ENCODE measurements at regions not wholly inside any gene's neighbourhood (a gene's known extent, or its start where the extent isn't known, plus 50 kb on each side); places are given as distances from the start of the nearest gene placed in this dataset.
"Not testable (repeated sequence)": the region's sequence is repeated elsewhere in the genome, so short reads cannot be mapped to it uniquely, and the experiment has no call there.

DNA sequence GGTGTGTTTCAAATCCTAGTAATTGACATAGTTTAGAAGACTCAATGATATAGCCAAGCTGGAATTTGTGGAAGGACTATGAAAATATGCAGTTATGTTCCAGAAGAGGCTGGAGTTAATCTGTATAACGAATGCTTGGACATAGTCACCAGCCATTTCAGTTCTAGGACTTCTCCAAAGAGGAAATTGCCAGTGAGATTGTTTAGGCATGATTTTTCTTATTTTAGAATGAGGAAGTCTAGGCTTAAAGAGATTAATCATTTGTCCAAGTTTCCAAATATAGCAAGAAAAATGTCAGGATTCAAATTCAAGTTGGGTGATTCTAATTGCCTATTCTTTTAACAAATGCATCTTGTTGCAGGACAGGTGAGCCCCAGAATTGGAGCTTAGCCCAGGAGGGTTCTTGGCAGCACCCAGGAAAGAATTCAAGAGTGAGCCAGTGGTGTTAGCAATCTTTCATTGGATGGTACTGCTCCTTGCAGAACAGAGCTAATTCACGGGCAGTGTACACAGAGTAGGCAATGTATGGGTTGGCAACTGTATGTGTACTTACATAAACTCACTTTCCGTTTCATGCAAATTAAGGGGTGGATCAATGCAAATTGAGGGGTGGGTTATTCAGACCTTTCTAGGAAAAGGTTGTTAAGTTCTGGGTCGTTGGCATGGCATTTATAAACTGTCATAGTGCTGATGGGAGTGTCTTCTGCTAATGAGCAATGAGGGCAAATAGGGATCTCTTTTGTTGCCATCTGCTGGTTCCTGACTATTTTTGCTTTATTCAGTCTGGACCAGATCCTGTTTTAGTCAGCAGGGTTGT lies 763.1 kb upstream of the SLITRK1 start:
- no peak for DNase-seq

DNA sequence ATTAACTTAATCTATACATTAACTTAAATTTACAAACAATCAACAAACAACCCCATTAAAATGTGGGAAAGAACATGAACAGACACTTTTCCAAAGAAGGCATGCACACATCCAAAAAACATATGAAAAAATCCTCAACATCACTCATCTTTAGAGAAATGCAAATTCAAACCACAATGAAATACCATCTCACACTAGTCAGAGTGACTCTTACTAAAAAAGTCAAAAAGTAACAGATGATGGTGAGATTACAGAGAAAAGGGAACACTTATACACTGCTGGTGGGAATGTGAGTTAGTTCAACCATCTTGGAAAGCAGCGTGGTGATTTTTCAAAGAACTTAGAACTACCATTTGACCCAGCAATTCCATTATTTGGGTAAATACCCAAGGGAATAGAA lies 759.2 kb upstream of the SLITRK1 start:
- DNase-seq, result no peak

DNA sequence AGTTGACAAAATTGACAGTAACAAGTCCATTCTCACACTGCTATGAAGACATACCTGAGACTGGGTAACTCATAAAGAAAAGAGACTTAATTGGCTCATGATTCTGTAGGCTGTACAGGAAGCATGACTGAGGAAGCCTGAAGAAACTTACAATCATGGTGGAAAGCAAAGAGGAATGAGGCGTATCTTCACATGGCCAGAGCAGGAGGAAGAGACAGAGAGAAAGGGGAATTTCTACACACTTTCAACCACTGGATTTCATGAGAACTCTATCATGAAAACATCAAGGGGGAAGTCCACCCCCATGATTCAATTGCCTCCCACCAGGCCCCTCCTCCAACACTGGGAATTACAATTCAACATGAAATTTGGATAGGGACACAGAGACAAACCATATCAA lies 758.4 kb upstream of the SLITRK1 start:
- no peak for DNase-seq

DNA sequence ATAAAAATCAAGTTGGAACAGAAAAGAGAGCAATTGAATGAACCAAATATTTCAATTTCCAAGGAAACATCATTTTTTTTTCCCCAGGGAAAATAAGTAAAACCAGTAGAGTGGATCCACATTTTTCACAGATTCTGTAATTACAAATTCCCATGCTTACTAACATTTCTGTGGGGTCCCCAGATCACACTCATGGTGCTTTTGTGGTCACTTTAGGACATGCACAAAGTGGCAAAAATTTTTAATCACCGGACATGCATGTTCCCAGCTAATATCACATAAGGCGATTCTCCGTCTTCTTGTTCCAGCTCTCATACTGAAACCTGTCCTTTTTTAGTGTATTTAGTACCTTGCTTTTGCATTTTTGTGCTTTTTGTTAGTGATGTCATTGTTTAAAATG lies 748.2 kb upstream of the SLITRK1 start:
- no peak for DNase-seq

DNA sequence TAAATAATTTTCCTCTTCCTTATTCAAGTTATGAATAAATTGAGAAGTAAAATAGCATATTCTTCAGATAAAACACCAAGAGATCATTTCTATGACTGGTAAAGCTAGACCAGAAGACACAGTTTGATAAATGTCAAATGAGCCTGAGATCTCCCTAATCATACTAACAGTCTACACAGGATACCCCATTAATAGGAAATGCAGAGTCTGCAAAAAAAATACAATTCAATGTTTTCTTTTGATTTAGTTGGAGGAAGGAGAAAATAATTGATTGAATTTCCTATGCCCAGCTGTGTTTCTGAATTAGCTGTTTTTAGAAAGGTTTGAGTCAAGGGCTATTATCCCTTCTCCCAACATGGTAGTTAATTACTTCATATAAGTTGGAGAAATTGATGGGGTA lies 734.6 kb upstream of the SLITRK1 start:
- DNase-seq, result no peak

DNA sequence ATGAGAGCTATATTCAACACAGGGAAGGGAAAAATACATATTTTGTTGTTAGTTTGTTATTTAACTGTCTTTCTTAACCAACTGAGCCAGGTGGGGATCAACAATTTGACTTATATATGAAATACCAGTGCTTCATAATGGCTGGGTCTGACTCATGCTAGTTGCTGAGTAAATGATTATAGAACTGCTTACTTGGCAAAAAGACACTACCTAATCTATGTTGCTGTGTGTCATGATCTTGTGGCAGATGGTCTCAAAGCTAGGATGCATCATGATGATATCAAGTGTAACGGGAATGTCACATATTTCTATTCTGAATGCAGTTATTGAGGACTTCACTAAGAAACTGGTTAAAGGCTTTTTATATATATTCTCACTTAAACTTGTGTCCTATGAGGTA lies 727.4 kb upstream of the SLITRK1 start:
- DNase-seq, result no peak

DNA sequence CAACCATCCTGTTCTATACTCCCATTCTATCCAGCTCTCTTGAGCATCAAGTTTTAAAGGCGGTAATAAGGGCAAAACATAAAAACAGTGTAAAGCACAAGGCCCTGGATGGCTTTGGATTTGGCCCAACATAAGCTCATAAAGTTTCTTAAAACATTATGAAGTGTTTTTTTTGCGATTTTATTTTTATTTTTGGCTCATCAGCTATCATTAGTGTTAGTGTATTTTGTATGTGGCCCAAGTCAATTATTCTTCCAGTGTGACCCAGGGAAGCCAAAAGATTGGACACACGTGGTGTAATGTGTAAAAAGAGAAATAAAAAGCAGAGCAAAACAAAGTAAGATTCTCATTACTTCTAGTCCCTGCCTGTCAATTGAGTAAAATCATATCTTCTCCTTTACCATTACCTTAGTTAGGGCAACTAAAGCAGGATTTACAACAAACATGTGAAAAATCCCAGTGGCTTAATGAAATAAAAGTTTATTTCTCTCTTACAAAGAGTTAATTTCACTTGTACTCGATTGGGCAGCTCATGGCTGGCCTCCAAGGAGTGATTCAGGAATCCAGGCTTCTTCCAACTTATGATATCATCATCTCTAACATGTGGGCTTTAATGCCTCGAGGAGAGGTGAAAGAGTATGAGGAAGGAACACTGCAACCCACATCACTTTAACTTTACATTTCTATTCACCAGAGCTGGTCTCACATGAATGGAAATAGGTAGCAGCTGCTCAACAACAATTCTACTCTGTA lies 725.2 kb upstream of the SLITRK1 start:
- no peak for DNase-seq

DNA sequence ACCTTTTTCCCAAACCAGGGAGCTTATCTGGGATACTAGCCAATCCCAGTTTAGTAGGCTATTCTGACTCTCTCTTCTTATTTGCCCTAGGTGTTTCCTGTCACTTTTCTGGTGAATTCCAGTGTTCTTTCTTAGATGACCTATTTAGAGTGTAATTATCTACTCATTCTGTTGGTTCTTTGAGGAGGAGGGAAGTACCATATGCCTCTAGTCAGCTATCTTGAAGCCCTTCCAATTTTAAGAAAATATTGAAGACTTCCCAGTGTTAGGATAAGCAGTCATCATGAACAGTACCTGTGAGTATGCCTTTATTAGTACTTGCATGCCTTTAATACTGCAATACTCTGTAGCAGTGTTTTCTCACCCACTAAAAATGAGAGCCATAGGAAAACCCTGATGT lies 724.3 kb upstream of the SLITRK1 start:
- no peak for DNase-seq

DNA sequence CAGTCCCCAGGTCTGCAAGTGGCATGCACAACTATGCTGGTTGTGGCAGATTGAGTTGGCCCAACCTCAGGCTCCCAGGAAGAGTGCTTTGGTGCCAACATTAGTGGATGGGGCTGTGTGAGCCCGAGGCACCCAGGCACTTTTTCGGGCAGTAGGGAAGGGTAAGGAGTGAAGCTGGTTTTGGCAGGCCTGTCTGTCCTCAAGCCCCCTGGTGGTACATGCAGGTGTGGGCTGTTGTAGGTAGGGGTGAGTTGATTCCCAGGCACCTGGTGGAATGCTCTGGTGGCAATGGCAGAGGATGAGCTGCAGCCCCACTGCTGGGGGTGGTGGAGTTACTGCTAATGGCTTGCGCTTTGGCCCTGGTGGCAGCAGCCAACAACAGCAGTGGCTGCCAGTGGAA lies 723.7 kb upstream of the SLITRK1 start:
- no peak for DNase-seq

DNA sequence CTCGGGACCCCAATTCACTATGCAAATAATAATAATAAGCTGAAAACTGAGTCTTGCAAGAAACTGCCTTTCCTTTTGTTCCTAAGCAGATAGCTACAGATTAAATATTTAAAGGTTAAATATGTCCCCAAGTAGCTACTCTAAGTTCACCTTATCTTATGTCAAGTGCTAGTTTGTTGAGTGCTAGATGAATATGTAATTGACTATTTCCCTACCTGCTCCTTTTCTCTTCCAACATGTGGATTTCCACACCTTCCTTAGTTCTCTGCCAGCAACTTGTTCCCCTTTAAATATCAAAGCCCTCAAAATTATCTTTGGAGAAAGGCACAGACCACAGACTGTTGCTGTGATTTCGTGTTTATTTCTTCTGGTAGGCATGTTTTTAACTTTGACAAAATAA lies 709.2 kb upstream of the SLITRK1 start:
- no peak for DNase-seq

DNA sequence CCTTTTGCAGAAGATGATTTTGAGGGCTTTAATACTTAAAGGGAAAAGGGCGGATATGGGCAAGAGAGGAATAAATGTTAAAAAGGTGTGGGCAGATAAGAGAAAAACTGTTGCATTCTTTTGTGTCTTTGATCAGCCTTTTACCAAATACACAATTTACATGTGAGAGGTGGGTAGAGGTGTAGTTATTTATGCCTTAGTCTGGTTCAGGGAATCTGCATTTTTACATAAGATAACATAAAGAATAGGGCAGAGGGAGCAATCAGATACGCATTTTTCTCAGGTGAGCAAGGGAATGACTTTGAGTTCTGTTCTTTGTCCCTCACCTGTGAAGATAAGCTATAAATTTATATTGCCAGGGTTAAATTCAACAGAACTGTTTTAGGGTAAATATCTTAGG lies 708.4 kb upstream of the SLITRK1 start:
- no peak for DNase-seq

DNA sequence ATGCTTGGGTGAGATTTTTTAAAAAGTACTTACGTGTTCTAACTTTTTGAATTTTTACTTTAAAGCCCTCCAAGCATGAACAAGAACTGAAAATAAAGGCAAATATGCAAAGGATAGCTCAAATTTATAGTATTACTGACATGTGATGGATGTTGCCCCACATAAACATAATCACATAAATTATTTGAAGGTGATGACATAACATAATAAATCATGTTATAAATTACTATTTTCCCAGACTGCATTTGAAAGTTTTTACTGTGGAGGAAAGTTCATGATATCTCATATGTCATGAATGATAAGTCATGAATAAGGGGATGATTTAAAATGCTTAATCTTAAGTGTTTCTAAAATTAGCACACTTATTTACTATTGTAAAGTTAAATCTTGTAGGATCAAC lies 705.7 kb upstream of the SLITRK1 start:
- no peak for DNase-seq

DNA sequence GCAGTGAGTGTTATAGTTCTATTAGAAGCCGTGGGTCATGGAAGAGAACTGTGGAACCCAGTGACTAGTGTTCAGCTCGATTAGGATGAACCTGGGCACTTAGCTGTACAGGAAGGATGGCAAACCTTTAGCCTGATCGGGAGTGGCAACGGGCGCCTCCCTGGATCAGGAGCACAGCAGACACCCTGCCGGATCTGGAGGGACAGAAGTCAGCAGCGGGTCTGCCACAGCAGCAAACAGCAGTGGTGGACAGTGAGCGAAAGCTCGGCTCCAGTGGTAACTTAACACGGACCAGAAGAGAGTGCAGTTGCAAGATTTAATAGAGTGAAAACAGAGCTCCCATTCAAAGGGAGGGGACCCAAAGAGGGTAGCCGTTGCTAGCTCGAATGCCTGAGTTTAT lies 697.6 kb upstream of the SLITRK1 start:
- DNase-seq, result not testable (repeated sequence)

DNA sequence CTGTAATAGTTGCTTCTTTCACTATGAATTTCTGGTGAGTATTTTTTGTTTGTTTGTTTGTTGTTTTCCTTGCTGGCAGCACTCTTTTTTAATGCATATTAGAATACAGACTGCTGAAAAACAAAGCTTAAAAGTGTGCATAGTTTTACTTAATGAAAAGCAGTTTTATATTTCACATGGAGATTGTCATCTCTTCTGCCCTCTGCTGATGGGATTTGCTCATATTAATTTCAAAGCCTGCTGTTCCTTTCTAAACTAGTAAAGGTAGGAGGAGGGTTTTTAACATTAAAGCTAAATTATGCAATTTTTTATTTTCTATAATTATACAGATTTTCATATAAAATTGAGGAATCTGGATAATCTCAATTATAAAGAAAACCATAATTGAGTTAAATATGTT lies 692.6 kb upstream of the SLITRK1 start:
- no peak for DNase-seq

DNA sequence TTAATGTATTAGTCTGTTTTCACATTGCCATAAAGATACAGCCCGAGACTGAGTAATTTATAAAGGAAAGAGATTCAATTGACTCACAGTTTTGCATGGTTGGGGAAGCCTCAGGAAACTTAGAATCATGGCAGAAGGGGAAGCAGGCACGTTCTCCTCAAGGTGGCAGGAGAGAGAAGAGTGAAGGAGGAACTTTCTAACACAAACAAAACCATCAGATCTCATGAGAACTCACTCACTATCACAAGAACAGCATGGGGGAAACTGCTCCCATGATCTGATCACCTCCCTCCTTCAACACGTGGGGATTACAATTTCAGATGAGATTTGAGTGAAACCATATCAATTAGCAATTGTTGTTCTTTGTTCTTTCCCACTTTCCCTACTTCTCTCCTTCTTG lies 689.0 kb upstream of the SLITRK1 start:
- DNase-seq, result no peak

DNA sequence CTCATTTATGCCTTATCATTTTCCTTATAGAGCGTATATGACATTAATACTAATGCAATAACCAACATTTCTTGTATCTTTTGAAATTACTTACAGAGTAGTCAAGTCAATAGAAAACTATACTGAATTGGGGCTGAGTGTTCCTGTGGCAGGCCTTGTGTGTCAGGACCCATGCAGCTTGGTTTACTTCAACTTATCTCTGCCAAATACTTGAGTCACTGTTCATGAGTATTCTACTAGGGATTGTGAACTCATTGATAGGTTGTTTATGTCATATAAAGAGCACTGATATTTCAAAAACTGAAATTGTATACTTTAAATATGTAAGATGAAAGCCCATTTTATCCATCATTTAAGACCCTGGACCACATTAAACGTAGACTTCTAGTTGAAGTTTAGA lies 688.6 kb upstream of the SLITRK1 start:
- no peak for DNase-seq

DNA sequence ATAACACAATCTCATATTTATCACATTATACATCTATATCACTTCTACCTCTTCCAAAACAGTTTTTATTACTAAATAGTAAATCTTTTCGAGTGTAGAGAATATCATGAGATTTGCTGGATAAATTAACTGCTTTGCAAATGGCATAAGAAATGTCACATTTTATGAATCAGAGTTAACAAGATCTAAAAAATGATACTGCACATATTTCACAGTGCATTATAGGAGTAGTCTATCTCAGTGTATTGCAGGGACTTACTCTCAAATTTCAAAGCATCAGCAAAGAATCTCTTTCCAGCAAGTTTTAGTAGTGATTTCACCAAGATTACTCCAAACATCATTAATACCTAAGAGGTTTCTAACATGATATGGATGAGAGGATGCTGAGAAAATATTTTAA lies 687.1 kb upstream of the SLITRK1 start:
- no peak for DNase-seq

DNA sequence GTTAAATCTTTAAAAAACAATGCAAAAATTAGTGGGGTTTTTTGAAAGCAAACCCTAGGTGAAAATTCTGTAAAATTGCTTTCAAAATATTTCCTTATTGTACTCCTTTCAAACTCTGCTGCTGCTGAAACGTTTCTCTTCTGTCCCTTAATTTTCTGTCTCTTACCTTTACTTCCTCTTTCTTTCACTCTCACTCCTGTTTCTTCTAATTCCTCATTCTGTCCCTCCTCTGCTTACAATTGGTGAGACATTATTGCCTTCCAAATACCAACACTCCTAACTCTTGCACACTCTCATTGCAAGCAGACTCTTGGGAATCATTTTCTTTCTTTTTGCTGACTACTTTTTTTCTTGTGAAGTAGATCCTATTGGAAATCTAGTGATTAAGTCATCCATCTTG lies 685.6 kb upstream of the SLITRK1 start:
- DNase-seq, result no peak

DNA sequence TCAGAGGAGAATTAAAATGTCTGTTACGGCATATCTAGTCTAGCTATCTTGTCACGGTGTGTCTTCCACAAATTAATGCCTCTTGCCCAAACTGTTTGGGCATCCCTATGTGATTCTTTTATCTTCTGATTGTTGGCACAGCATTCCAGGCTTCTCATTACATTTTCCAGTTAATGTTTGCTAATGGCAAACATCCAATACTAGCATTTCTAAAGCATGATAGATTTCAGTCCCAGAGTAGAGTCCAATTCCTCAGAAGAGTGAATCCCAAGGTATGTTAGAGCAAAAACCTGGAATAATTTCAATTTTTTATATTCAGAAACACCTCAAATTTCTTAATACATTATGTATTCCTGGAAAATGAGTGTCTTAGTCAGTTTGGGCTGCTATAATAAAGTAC lies 684.5 kb upstream of the SLITRK1 start:
- DNase-seq, result no peak

DNA sequence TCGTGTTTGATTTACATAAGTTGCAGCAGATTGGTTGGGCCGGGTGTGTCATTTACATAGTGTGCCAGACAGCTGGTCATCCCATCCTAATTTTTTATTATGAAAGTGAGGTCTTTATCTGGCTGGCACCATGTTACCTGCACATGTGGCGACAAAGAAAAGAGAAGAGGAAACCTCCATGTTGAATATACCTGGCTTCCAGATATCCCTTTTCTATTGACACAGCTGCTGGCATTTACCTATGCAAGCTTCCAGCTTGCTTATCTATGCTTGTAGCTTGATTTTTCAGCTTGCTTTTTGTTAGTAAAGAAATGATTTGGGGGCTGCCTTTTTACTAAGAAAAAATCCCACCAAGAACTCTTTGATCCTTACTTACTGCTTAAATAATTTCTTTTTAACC lies 681.3 kb upstream of the SLITRK1 start:
- DNase-seq, result no peak

DNA sequence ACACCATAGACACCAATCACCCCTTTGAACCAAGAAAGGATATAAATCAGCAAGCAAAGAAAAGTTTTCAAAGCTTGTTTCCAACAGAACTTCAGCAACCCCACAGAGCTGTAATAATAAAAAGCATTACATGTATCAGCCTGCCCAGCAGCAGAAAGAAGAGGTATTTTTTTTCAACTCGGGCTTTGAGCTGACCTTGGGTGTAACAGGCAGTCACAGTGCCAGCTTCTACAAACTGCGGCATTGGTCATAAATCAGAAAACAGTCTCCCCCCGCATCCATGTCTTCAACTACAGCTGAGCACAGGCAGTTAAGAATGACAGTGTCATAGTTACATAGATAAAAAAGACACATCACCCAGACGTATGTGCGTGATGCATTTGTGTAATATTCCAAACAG lies 671.0 kb upstream of the SLITRK1 start:
- no peak for DNase-seq

DNA sequence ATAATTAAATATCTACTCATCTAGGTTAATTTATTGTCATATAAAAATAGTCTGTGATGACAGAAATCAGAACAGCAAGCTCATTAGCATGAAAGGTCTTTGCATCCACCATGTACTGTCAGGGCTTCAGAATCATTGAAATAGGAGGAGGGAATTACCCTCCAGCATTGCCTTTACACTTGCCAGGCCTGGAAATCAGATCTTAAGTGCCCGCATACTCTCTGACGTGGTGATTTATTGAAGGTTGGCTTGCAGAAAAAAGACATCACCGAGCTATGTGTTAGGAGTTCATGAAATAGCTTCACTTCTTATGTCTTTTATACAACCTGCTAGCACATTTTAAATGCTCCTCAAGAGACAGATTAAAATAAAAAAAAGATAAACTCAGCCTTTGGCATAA lies 661.7 kb upstream of the SLITRK1 start:
- DNase-seq, result no peak

DNA sequence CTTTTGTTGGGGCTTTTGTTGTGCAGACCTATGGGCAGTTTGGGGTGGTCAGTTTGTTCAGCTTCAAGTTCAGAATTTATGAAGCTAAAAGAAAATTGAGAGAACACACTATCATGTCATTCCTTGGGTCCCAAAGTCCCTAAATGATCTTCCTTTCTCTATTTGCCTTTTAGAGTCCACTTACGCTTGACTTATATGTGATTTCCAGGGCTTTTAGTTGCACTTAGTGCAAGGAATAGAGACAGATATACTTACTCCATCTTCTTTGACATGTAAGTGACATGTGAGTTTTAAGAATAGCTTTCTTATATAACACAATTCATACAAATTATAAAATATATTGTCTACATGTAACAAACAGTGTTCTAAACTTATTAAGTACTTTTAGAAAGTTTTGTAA lies 660.1 kb upstream of the SLITRK1 start:
- no peak for DNase-seq

DNA sequence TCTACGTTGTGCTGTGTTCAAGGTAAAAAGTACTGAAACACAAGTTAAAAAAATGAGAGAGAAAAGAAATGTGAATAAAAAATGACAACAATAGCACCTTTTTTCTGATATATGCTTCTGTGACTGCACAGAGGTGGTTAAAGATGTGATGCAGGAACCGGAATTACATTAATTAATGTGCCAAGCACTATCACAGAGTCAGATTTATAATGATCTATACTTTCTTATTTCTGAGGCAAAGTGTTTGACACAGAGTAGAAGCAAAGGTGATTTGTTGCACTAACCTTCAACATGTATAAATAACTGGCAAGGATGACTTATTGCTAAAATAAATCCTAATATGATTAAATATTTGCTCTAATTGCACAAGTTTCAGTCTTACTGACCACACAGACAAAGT lies 654.6 kb upstream of the SLITRK1 start:
- DNase-seq, result no peak

Measured in stimulated activated CD4-positive, alpha-beta T cell treated with anti-CD3 and anti-CD28 coated beads, Interleukin-15, amount 100 ng/mL, for 24 hours (primary cell).